GM19468 (cell line): ENCODE measurements at regions not wholly inside any gene's neighbourhood (a gene's known extent, or its start where the extent isn't known, plus 50 kb on each side); places are given as distances from the start of the nearest gene placed in this dataset.

Experiments used
- ATAC-seq: cut with Tn5 transposase; IDR thresholded peaks from one replicate; pipeline ENCODE4 v1.9.1; 2021; ENCODE audit warnings: mild to moderate bottlenecking, moderate library complexity, moderate number of reproducible peaks; ENCODE audit not compliant: unreplicated experiment; ENCODE audit errors: extremely low read depth

DNA sequence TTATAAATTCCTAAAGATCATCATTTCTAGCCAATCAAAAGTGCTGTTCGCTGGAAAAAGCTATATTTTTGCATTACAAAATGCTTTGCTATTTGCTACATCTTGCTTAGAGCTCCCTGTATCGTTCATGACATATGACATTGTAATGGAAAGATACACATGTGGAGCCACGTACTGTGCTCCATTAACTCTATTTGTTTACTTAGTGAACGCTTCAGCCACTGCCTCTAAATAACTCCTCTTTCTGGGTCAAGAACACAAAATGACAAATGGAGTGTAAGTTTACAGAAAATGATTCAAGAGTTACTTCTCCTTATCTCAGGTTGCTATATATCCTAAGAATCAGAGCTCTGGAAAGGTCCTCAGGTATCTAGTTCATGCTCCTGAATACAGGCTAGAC, 329.1 kb upstream of the SMIM31 start:
- ATAC-seq, result no peak

GRCh38 chr4:164428561-164428960, 325.4 kb upstream of the SMIM31 start:
- ATAC-seq, result no peak

GRCh38 chr4:164438321-164438720, 315.6 kb upstream of the SMIM31 start:
- ATAC-seq, result no peak

GRCh38 chr4:164439037-164439436, 314.9 kb upstream of the SMIM31 start:
- no peak for ATAC-seq

GRCh38 chr4:164440199-164440598, 313.7 kb upstream of the SMIM31 start:
- ATAC-seq, result no peak

GRCh38 chr4:164441109-164441508, 312.8 kb upstream of the SMIM31 start:
- no peak for ATAC-seq

DNA sequence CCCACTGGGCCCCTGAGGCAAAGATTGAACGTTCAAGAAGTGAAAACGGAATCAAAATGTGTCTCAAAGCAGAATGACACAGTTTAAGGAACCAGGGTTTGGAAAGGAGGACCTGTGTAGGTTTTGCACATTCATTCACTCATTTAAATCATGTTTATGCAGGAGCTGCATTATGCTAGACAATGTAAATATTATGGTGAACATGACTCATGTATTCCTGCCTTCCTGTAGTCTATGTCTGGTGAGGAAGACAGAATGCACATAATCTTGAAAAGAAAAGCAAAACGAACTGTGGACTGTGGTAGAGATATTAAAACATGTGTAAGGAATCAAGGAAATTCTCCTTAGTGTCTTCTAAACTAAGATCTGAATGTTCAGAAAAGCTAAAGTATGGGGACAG, 311.8 kb upstream of the SMIM31 start:
- ATAC-seq, result no peak

GRCh38 chr4:164446516-164446915, 307.4 kb upstream of the SMIM31 start:
- ATAC-seq, result no peak

DNA sequence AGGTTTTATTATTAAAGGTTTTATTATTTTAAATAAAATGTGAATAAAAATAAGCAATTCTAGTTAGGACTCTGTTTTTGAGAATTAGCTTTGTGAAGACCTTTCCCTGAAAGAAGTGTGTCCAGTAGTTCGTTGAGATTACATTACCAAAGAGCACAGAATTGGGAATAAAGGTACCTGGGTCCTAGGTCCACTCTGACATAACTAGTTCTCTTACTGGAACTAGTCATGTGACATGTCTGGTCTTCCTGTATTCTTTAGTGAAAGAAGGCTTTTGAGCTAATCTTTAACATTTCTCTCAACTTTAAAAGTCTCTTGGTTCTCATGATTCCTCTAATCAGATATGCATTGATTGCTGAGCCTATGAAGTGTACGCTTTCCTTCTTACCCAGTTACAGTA, 292.0 kb upstream of the SMIM31 start:
- ATAC-seq, result no peak

DNA sequence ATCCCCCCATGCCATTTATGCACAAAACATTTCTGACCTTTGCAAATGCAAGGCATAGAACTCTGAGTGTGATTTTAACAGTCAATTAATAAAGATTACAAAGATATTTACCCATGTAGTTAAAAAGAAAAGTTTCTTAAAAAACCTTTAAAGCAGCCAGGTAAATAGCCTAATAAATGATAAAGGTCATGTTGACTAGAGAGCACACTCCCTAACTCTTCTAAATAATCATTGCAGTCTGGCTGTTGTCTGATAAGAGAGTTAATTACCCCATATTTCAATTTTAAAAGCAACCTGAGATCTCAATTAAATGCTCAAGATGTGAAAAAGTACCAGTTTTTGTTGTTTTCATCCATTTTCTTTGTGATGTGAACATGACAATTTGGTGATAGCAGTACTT, 291.5 kb upstream of the SMIM31 start:
- no peak for ATAC-seq

DNA sequence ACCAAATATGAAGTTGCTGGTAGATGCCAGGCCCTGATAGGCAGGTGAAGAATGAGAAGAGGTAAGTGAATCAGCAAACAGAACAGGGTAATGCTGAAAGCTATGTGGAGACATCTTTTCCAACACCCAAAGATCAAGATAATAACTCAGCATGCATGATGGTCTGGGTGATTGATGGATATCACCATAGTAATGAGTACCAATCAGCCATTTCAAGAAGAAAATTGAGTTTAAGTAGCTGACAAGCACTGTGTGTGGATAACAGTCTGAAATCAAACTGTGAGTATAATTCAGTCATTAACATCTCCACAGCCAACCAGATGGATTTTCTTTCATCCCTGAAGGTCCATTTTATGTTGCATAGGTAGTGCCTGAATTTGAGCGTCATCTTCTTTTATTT, 289.6 kb upstream of the SMIM31 start:
- no peak for ATAC-seq

DNA sequence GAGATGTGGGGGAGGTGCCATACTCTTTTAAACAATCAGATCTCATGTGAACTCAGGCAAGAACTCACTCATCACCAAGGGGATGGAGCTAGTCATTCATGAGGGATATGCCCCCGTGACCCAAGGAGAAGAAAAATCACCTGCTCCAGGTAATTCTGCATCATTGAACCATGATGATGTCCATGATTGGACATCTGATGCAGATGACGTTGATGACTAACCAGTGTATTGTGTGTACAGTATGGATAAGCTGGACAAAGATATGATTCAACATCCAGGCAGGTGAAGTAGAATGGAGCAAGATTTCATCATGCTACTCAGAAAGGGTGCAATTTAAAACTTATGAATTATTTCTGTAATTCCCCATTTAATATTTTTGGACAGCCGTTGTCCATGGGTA, 286.4 kb upstream of the SMIM31 start:
- ATAC-seq, result no peak

DNA sequence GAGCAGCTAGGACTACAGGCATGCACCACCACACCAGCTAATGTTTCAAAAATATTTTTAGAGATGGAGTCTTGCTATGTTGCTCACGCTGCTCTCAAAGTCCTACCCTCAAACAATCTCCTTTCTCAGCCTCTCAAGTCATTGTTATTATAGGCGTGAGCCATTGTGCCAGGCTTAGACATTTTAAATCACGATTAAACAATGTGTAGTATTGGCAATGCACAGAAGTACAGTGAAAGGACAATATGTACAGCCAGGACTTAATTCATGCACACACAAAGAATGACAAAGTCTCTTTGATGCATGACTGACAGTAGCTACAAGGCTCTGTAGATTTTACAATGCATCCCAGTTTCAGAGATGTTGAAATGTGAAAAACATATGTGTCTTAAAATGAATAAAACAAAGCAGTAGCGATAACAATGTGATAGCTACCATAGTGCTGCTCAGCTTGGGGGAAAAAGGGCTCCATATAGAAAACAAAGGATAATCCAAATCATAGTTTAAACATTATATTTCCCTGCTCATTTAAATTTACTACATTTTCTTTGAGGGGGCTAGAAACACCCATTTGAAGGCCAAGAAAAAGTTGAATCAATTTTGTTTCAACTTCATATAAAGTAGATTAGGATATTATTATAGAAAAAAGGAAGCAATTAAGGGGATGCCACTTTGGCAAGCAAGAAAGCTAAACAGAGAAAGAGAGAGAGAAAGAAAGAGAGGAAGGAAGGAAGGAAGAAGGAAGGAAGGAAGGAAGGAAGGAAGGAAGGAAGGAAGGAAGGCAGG, 272.4 kb upstream of the SMIM31 start:
- ATAC-seq, result no peak

- no peak for ATAC-seq
Measured at GRCh38 chr4:164482092-164482404, 271.9 kb upstream of the SMIM31 start.

GRCh38 chr4:164482758-164483157, 271.2 kb upstream of the SMIM31 start:
- ATAC-seq, result no peak

DNA sequence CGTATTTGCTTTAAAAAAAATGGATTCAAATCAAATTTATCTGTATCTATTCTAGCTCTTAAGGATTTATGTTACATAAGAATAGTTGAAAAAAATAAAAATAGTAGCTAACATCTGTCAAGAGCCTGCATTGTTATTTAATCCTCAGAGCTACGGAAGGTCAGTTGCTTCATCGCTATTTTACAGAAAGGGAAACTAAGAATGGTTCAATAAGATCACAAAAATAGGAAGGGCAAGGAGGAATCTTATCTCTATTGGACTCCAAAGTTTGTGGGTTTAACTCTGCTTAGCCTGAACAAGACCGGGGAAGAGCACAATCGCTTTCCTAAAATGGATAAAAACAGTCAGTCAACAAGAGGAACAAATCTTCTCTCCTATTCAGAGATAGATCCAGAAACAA, 270.2 kb upstream of the SMIM31 start:
- no peak for ATAC-seq

DNA sequence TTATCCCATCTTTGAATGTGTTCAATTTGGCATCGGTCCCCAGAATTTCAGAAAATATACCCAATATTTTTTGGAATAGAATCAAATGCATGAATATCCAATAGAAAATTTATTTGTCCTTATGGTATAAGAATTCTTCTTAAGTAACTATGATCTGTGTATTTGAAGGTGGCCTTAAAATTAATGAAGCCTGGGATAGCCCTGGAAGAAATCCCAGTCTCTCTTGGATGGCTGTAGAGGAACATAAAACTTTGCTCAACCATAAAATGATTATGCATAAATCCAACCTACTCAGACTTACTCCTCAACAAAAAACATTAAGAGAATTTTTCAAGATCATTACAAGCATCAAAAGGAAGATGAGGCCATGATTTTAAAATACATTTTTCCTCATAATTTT, 269.4 kb upstream of the SMIM31 start:
- ATAC-seq, result no peak

GRCh38 chr4:164485136-164485535, 268.8 kb upstream of the SMIM31 start:
- no peak for ATAC-seq

GRCh38 chr4:164488114-164488513, 265.8 kb upstream of the SMIM31 start:
- no peak for ATAC-seq

- ATAC-seq, result no peak
Measured at GRCh38 chr4:164501074-164501473, 252.9 kb upstream of the SMIM31 start.

DNA sequence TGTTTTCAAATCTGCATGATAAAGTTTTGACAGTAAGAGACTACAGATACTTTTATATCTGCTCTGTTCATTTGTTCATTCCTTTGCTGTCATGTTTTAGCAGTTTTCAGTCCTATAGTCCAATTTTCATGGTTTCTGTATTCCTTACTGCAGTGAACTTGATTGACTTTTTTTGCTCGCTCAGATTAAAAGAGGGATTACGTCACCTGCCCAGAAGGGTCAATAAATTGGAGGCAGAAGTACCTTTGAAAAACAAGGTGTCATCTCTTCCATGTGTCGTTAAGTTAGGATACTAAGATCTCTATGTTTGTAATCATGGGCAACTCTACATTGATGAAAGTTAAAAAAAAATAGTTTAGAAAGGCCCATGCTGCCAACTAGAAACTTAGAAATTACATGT, 250.1 kb upstream of the SMIM31 start:
- no peak for ATAC-seq

GRCh38 chr4:164508097-164508496, 245.8 kb upstream of the SMIM31 start:
- ATAC-seq, result no peak

- no peak for ATAC-seq
Measured at GRCh38 chr4:164508771-164509170, 245.2 kb upstream of the SMIM31 start.
